Activated naive CD8-positive, alpha-beta T cell treated with anti-CD3 and anti-CD28 coated beads, Interleukin-2, amount 50 U/mL, for 16 hours (primary cell): ENCODE measurements at regions not wholly inside any gene's neighbourhood (a gene's known extent, or its start where the extent isn't known, plus 50 kb on each side); places are given as distances from the start of the nearest gene placed in this dataset.
"Not testable (repeated sequence)": the region's sequence is repeated elsewhere in the genome, so short reads cannot be mapped to it uniquely, and the experiment has no call there.

Source experiments
- DNase-seq: peaks from one replicate; pipeline ENCODE4 v3.0.0-alpha.2; 2020; ENCODE audit warnings: low read depth, low spot score

DNA sequence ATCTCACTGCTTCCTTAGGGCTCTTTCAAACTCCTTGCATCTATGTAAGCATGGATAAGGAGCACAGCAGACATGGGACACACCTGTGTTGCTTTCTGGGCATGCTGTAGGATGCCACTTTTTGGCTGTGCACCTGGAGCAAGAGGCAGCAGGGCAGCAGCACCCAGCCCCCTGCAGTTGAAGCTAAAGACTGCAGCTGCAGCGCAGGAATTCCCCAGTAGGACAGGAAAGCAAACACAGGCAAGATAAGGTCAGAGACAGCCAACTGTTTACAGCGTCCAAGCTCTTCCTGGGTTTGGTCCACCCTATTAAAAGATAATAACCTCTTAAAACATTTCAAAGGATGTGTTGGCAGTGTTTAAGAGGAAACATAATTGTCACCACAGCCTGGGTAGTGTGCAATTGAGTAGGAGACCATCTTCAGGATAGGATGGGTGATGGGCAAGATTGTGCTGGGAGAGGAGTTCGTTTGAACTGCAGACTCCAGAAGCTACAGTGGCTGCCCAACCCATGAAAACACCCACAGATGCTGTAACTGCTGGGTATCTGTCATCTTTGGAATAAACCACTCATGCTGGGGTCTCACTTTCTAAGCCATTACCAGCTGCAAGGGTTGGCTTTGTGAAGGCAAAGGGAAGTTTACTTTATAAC, 242.3 kb upstream of the PLGLB1 start:
- DNase-seq = not testable (repeated sequence)

DNA sequence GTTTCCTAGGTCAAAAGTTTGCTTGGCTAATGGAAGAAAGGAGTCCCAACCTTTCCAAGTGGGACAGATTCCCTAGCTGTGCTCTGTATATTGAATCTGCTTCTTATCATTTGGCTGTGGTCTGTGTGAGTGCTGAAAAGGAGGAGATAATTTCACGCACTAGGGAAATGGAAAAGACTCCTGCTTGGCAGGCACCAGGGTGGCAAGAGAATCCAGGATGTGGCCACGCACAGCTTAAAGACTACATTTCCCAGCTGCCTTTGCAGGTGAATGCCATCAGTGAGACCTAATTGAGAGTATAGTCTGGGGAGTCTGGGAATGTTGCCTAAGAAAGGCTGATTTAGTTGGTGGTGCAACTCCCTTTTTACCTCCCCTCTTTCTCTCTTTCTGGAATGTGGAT, 253.5 kb upstream of the PLGLB1 start:
- not testable (repeated sequence) for DNase-seq

DNA sequence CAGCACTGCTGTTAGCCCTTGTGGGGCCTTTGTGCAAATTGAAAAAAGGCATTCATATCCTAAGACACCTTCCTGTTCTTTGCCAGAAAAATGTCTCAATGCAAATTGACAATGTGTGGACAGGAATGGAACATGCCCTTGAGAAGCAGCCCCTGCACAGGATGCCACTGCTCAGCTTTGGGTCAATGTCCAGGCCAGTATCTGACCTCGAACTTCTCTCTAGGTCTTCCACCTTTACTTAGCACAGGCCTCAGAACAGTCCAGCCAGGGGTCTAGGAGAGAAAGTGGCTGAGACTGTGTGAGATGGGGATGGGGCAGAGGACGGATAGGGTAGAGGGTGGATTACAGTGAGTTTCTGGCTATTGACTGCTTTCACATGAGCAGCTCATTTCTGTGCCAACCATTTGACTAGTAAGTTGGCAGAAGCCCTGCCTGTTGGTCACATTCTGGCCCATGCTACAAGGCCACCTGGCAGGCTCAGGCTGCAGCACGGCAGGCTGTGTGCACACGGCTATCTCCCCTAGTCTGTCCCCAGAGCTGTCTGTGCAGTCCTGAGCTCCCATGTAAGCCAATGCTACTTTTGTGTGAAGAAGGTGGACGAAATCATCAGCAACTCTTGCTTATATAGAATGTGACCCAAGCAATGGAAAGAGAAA, 254.5 kb upstream of the PLGLB1 start:
- not testable (repeated sequence) for DNase-seq

DNA sequence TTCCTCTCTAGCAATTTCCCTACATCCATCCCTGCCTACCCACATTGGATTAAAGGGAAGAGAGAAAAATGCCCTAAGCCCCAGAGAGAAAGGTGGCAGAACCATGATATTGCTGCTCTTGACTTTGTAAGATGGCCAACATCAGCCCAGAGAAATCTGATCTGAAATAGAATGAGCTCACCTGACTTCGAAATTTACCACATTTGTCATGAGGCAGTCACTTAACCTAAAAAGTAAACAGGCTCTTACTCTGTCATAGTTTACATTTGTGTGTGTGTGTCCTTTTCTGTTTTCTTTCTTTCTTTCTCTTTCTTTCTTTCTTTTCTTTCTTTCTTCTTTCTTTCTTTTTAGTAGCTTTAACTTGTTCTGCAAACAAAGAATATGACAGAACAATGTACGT, 255.0 kb upstream of the PLGLB1 start:
- DNase-seq = not testable (repeated sequence)

DNA sequence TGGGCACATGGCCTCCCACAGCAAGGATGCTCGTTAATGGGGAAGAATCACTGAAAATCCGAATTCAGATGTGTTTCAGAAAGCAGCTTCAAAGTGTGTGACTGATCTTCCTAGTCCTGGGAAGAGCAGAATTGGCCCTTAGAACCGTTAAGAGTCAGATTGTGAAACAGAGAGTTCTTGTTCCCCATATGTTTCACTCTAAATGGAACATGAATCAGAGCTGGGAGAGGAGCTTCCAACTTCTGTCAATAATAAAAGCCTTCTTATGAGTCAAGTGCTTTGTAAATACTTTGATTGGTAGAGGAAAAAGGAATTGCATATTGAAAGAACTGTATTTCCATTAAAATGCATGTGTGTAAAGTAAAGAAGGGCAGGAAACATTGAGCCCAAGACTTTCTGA, 256.1 kb upstream of the PLGLB1 start:
- not testable (repeated sequence) for DNase-seq

DNA sequence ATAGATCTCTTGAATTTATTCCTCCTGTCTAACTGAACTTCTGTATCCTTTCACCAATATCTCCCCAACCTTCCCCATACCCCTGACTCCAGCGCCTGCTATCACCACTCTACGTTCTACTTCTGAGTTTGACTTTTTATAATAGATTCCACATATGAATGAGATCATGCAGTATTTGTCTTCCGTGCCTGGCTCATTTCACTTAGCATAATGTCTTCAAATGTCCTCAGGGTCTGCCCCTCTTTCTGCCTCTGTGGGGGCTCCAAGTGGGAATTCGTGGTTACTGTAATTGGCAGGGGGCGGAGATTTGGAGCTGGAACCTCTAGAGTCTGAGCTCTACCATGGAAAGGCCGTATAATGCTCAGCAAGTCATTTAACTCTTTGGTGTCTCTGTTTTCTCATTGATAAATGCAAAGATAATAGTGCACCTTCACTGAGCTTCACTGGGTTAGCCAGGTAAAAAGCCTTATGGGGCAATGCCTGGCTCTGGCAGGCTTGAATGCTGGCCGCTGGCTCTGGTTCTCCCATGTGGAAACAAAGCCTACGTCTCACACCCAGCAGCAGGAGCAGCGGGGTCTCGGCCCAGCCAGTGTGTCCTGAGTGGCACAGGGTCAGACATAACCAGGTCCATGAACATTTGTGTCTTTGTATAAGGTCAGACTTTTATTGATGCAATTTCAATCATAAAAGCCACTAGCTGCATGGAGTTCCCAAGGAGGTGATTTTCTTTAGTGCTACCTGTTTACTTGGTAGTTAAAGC, 259.1 kb upstream of the PLGLB1 start:
- DNase-seq = not testable (repeated sequence)

DNA sequence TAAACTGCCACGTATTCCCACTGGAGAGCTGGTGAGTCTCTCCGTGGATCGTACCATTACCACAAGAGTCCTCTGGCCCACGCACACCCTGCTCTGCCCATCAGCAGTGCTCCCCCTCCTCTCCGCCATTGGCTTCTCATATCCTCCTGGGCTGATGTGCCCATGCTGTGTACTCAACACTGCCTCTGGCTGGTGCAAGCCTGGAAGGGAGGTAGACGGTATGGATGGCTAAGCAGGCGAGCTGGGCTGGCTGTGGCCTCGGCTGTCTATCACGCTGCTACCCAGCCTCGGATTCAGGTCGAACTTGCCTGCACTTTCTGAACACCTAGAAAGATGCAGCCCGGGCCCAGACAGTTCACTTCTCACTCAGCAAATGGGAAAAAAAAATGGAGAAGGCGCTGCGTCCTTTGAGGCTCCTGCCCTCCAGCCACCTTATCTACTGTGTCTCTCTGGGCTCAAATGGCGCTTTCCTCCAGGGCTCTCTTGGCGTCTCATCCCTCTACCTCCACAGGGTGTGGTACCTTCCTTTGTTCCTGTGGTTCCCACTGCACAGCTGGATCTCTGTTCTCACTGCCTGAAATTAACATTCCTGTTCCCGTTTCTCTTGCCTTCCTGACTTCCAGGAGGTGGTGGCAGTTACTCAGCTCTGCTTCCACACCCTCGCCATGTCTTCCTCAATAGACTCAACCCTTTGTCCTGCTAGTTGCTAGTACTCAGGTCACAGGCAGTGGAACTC, 262.3 kb upstream of the PLGLB1 start:
- DNase-seq = not testable (repeated sequence)

DNA sequence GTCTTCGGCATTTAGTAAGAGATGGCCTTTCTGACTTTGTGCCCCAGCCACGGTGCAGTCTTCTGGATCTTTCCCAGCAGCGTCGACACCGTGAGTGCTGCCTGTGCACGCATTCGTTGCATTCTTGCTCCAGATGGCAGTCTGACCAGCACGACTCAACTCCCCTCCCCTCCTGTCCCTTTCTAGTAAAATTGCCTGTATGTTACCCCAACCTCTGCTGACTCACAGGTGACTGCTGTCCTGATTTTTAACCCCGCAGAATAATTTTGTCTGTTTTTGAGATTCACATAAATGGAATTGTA, 262.8 kb upstream of the PLGLB1 start:
- DNase-seq = not testable (repeated sequence)

DNA sequence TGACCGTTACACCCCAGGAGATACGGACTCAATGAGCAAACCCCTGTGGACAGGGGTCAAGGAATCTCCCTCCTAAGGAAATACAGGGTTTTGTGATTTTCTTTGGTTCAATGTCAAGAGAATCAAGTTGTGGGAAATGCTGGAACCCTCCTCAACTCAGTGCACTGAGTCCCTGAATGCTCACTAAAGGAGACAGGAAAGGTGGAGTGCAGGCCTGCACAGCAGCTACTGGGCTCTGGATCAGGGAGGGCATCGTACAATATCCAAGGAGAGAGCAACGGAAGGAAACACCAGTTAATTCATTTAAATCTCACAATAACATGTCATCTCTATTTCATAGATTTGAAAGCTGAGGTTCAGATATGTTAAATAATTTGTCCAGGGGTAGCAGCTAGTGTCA, 263.5 kb upstream of the PLGLB1 start:
- not testable (repeated sequence) for DNase-seq

DNA sequence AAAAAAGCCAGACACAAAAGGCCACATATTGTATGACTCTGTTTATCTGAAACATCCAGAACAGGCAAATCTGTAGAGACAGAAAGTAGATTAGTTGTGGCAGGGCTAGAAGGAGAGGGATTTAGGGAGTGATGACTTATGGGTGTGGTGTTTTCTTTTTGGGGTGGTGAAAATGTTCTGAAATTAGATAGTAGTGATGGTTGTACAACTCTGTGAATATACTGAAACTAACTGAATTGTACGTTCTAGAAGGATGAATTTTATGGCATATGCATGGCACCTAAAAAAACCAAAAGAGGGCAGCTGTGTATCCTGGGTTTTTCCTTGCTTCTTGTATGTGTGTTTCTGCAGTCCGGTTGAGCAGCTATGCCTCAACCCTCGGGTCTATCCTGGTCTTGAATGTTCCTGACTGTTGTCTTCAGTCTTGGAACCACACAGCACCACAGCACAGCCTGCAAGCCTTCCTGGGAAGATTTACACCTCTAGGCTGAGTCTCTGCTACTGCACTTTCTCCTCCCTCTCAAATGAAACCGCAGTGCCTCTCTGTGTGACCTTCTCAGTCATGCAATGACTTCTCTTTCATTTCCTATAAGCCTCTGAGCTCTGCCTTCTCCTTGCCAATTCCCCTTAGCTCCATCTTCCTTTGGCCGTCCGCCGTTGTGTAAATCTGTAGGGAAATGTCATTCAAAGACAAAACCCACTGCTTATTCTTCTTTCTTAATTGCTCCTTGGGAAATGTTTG, 269.1 kb upstream of the PLGLB1 start:
- DNase-seq = not testable (repeated sequence)

DNA sequence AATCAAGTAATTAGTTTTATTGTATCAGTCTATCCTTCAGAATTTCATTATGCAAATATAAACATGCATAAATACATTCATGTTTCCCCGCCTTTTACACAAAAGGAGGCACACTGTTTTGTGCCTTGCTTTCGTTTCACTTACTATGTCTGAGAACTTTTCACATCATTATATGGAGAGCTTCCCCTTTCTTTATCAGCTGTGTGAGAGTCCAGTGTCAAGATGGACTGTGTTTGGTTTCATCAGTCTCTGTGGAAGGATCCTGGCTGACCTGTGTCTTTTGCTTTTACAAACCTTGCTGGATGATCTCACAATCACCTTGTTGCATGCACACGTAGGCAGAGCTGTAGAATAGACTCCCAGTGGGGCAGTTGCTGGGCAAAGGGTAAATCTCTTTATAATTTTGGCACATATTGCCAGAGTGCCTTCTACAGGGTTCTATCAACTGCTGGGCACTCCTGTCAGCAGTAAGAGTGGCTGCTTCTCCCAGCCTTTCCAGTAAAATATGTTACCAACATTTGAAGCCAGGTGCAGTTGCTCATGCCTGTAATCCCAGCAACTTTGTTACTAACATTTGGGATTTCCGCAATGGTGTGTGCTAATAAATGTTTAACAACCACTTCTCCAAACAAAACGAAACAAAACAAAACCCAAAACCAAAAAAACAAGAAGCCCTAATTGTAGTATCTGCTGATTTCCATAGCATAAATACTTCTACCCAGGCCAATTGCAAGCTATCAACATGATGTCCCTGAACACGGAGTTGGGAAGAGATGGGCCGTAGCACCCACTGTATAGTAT, 270.0 kb upstream of the PLGLB1 start:
- DNase-seq = not testable (repeated sequence)

DNA sequence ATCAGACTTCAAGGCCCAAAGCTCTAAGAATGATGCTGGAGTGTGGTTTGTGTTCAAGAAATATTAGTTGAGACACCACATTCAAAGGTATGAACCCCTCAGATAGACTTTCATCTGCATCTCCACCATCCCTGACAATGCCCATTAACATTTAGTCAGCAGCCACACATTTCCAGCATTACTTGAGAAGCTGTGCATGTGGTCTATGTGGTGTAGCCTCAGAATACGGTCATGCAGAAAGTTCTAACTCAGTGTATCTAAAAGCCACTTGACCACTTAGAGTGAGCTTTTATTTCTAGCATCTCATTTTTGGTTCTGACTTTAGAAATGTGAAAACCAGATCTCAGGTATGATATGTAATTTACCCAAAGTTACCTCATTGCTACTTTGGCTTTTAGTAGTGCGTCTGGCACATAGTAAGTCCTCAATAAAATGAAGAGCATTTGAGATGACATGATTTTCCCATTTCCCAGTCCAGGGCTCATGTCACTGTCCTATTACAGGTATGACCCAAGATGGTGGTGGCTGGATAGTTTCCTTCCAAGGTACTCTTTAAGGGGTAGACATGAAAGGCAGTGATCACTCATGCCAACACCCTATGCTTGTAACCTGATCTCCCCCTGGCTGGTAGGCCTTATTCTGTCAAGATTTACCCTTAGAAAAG, 272.4 kb upstream of the PLGLB1 start:
- not testable (repeated sequence) for DNase-seq

DNA sequence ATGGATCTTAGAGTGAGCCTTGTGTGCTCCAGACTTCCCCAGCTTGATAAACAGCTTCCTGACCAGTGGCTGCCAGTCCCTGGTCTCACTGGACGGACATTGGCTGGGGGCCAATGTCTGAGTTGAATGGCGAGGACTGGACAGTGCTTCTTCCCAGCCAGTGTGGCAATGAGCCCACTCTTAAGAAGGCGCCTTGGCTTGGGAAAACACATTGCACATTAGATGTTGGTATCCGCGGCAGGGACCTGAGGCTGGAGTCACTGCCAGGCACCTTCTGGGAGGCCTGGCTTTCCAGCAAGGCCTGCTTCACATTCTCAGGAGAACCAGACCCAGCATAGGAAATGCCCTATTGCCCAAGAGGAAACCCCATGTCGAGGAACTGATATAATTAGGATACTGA, 273.5 kb upstream of the PLGLB1 start:
- DNase-seq = not testable (repeated sequence)

DNA sequence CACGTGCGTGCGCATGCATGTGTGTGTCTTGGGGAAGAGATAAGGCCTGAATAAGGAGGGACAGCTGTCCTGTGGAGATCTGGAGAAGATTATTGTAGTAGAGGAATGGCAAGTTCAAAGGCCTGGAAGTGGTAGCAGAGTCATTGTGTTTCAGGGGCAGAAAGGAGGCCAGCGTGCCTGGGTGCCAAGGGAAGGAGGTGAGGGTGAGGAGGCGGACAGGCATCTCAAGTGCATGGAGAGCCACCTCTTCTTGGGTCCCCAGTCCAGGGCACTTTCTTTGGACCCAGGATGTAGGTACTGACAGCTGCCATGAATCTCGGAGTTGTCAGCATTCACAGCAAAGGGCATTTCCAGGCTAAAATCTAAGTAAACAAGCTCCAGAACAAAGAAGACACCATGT, 279.7 kb upstream of the PLGLB1 start:
- DNase-seq = not testable (repeated sequence)

DNA sequence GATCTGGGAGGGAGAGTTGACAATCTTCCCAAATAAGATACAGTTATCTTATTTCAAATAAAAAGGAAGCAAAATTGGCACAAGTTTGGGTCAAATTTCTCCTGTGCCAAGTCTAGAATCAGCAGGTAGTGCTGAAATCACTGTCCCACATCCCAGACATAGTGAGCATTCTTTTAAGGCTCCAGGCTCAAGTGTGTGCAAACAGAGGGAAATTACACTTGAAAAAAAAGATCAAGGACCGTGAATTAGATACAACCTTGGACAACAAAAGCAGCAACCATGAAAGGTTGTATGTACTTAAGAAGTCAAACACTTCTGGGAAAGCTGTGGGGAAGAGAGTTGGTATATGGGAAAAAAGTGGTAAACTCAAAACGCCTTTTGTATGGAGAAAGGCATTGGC, 280.2 kb upstream of the PLGLB1 start:
- not testable (repeated sequence) for DNase-seq

DNA sequence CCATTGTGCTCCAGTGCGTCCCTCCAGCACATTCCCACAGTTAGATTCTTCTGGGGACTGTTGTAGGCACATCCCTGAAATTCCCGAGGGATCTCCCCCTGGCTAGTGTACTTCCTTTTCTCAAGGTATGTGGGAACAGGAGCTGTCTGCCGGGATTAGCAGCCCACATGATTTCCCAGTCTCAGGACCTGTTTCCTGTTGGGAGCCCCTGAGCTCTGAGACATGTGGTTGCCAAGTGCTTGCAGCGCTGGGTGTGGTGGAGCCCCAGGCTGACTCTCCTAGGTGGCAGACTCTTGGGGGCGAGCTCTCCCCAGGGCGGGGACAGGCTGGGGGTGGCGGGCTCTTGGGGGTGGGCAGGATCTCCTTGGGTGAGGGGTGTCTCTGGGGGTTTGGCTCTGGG, 287.0 kb upstream of the PLGLB1 start:
- not testable (repeated sequence) for DNase-seq

DNA sequence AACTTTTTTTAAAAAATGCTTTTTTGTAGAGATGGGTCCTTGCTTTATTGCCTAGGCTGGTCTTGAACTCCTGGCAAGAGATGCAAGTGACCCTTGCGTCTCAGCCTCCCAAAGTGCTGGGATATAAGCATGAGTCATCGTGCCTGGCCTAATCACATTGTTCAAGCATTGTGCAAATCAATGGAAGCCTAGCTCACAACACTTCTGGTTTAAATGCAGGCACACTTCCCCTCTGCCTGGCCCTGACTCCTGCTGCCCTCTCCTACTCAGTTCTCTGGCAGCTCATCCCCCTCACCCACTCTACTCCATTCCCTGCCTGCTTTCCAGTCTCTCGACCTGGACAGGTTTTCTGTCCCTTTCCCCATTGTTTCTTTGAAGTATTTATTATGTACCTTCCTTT, 288.1 kb upstream of the PLGLB1 start:
- not testable (repeated sequence) for DNase-seq

DNA sequence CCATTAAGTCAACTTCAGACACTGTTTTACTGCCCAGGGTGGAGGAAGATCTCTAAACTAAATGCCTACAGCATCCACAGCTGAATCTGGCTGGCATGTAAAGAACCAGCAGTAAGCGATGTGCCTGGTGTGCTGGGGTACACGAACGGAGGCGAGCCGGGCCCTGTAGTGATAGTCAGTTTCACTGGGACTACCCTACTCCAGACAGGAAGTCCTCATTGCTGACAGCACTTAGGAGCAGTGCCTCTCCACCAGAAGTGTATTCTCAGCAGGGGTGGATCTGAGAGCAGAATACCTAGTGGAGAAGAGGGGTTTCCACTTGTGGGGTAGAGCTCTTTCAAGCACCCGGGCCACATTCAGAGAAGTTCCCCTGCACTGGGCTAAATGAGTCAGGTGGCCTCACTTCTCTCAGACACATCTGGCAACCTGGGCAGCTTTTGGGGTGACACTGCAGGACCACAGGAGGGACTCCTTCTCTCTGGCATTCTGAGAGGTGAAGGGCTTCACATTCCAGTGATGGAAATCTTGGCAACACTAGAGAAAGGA, 290.3 kb upstream of the PLGLB1 start:
- not testable (repeated sequence) for DNase-seq

DNA sequence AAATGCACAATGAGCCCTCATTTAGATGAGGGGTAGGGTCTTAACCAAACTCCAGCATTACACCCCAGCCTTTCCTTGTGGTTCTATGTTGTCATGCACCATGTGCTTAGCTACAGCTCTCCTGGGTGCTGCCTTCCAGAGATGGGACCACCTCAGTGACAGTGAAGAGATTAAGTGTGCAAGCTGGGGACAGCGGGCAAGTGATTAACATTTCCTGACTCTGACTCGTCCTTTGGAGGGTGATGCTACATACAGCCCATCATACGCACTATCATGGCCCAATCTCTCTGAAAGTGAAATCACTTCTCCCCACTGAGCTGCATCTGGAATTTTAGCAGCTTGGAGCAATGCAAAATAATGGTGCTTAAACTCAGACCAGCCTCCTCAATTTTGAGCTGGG, 293.0 kb upstream of the PLGLB1 start:
- not testable (repeated sequence) for DNase-seq
